ENCODE measurements at regions not wholly inside any gene's neighbourhood (a gene's known extent, or its start where the extent isn't known, plus 50 kb on each side); places are given as distances from the start of the nearest gene placed in this dataset.

DNA sequence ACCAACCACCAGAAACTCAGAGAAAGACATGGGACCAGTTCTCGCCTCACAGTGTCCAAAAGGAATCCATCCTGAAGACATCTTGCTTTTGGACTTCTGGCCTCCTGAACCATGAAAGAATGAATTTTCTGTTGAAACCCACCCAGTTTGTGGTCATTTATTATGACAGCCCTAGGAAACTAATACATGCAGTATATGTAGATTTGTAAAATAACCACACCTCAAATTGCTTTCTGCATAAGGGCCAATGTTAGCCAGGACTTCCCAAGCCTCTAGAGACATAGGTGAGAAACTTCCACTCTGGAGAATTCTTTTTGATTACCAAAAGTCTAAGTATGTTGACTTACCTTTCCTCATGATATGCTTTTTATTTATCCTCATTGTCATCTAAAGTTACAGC, 210.5 kb upstream of the SP4 start:
- Histone ChIP-seq H3K4me1 (no peaks in the 10 kb centered on the region), H3K4me3 (no peak overlapping the region), H3K36me3 (no peaks in the 10 kb centered on the region), H3K27me3 (no peaks in the 10 kb centered on the region), H3K27ac (no peak overlapping the region), H3K9me3 (no peaks in the 10 kb centered on the region)
- no peak for DNase-seq (ENCODE audit: low spot score in 2 of 2)
- TF ChIP-seq POLR2A (IDR thresholded peaks at IDR 0.05) (no peak), POLR2AphosphoS5 (IDR thresholded peaks at IDR 0.05) (no peak), EP300 (IDR thresholded peaks at IDR 0.05) (no peak)
- TF ChIP-seq, protein P1, sequence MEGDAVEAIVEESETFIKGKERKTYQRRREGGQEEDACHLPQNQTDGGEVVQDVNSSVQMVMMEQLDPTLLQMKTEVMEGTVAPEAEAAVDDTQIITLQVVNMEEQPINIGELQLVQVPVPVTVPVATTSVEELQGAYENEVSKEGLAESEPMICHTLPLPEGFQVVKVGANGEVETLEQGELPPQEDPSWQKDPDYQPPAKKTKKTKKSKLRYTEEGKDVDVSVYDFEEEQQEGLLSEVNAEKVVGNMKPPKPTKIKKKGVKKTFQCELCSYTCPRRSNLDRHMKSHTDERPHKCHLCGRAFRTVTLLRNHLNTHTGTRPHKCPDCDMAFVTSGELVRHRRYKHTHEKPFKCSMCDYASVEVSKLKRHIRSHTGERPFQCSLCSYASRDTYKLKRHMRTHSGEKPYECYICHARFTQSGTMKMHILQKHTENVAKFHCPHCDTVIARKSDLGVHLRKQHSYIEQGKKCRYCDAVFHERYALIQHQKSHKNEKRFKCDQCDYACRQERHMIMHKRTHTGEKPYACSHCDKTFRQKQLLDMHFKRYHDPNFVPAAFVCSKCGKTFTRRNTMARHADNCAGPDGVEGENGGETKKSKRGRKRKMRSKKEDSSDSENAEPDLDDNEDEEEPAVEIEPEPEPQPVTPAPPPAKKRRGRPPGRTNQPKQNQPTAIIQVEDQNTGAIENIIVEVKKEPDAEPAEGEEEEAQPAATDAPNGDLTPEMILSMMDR (IDR thresholded peaks at IDR 0.05): no peak
- 100% methylated on average over 1 of the region's 1 CpG for WGBS

DNA sequence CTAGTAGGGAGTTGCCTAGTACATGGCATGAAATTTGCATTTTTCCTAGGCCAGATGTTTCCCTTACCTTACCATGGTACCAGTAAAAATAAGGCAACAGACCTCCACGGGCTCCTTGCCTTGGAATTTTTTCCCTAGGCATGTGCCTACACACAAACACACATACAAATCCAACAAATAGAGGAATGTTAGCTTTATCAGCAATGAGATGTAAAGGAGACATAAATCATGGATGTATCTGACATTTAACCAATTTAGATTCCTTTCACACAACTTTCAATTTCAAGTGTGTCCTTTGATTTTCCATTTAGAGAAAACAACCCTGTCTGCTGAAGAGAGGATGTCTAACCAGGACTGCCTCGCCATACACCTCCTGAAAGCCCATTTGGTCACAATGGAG, 209.7 kb upstream of the SP4 start:
- H3K4me3 ChIP-seq: no peak overlapping the region

DNA sequence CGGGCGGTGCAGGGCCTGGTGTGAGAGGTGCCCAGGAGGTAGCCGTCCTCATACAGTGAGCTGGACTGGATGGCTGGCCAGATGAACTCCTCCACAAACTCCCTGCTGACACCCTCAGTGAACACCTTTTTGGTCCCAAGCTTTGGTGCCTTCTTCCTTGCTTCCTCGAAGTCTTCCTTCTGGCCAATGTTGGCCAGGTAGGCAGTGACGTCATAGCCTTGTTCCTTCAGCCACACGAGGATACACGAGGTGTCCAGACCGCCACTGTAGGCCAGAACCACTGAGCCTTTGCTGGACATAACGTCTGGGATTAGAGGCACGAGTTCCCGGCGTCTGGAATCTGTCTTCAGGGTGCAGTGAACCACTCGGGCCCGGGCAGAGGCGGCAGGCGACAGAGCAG, 206.8 kb upstream of the SP4 start:
- DNase-seq (ENCODE audit: low spot score in 2 of 2): no peak
- H3K4me1 ChIP-seq: no peaks in the 10 kb centered on the region
- H3K27ac ChIP-seq: no peak overlapping the region
- no peaks in the 10 kb centered on the region for H3K36me3 ChIP-seq
- WGBS: 91% methylated on average over 4 of the region's 16 CpGs
- no peaks in the 10 kb centered on the region for H3K9me3 ChIP-seq
- no peaks in the 10 kb centered on the region for H3K27me3 ChIP-seq
- no peak overlapping the region for H3K4me3 ChIP-seq
- TF ChIP-seq POLR2A (IDR thresholded peaks at IDR 0.05): no peak
- TF ChIP-seq EP300 (IDR thresholded peaks at IDR 0.05): no peak
- no peak for TF ChIP-seq POLR2AphosphoS5 (IDR thresholded peaks at IDR 0.05)
- TF ChIP-seq, protein P1 (IDR thresholded peaks at IDR 0.05): no peak

More for the DNA sequence above, 209.7 kb upstream of the SP4 start:
- Histone ChIP-seq H3K36me3 (no peaks in the 10 kb centered on the region), H3K4me1 (no peaks in the 10 kb centered on the region), H3K27ac (no peak overlapping the region), H3K9me3 (no peaks in the 10 kb centered on the region), H3K27me3 (no peaks in the 10 kb centered on the region)
- 59% methylated on average over 2 of the region's 2 CpGs for WGBS
- no peak for TF ChIP-seq EP300 (IDR thresholded peaks at IDR 0.05)
- TF ChIP-seq POLR2AphosphoS5 (IDR thresholded peaks at IDR 0.05): no peak
- TF ChIP-seq, protein P1 (IDR thresholded peaks at IDR 0.05): no peak
- no peak for DNase-seq (ENCODE audit: low spot score in 2 of 2)

DNA sequence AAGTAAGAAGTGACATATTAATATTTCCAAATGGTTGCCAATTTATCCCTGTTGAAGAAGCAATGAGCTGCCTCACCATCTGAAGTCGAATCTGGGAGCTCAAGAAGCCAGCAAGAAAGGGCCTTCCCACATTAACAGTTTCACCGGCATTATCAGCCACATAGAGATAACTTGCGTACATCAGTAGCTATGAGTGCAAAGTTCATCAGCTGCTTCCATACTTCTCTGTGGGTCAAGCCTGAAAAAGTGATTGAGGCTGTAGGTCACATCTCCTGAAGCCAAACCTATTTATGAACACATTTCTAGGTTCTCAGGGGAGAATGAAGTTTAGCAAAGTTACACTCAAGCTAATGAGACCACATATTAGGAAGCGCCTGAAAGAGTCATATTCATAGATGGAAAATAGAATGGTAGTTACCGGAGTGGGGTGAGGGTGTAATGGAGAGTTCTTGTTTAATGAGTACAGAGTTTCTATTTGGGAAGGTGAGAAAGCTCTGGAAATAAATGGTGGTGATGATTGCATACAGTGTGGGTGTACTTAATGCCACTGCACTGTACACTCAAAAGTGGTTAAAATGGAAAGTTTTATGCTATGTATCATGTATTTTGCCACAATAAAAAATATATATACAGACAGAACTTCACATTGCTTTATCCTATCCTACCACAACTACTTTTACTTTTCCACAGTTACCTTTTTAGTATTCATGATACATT, 189.3 kb upstream of the SP4 start:
- Histone ChIP-seq H3K27me3 (peaks cover 2% of the 10 kb centered on the region), H3K4me3 (no peak overlapping the region), H3K4me1 (no peaks in the 10 kb centered on the region), H3K9me3 (no peaks in the 10 kb centered on the region), H3K36me3 (no peaks in the 10 kb centered on the region), H3K27ac (no peak overlapping the region)
- no peak for DNase-seq (ENCODE audit: low spot score in 2 of 2)
- TF ChIP-seq, protein P1 (IDR thresholded peaks at IDR 0.05): no peak
- TF ChIP-seq EP300 (IDR thresholded peaks at IDR 0.05) (no peak), POLR2A (IDR thresholded peaks at IDR 0.05) (no peak), POLR2AphosphoS5 (IDR thresholded peaks at IDR 0.05) (no peak)
- 85% methylated on average over 5 of the region's 5 CpGs for WGBS

DNA sequence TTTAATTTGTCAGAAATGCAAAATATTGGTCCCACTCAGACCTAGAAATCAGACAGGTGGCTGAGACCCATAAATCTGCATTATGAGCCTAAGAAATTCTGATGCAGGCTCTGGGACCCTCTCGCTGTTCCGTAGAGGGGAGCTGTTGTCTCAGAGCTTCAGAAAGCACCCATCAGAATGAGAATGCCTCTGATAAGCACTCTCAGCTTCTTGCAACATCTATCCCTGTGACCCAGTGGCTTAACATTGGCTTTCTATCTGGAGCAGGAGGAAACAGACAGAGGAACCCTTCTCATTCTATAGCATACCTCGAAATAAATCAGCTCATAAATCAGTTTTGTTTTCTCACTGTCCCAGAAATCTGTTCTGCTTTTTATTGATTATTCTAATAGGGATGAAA, 184.6 kb upstream of the SP4 start:
- Histone ChIP-seq H3K4me3 (no peak overlapping the region), H3K4me1 (no peaks in the 10 kb centered on the region)
- 69% methylated on average over 3 of the region's 3 CpGs for WGBS

More for the DNA sequence above, 184.6 kb upstream of the SP4 start:
- Histone ChIP-seq H3K36me3 (no peaks in the 10 kb centered on the region), H3K27me3 (peaks cover 26% of the 10 kb centered on the region), H3K9me3 (no peaks in the 10 kb centered on the region), H3K27ac (no peak overlapping the region)
- no peak for DNase-seq (ENCODE audit: low spot score in 2 of 2)
- TF ChIP-seq POLR2A (IDR thresholded peaks at IDR 0.05) (no peak), EP300 (IDR thresholded peaks at IDR 0.05) (no peak), POLR2AphosphoS5 (IDR thresholded peaks at IDR 0.05) (no peak)
- TF ChIP-seq, protein P1 (IDR thresholded peaks at IDR 0.05): no peak

Data from suprapubic skin (tissue), 4 donors.